ENCODE measurements at regions not wholly inside any gene's neighbourhood (a gene's known extent, or its start where the extent isn't known, plus 50 kb on each side); places are given as distances from the start of the nearest gene placed in this dataset.
A peak's percentile ranks its signal among the peaks of the same experiment; 100 is the strongest.

- DNase-seq = no peak
Observed at GRCh38 chr11:119520400-119520799, 97.4 kb upstream of the THY1 start.

- DNase-seq = no peak
Observed at GRCh38 chr11:119519796-119520195, 96.8 kb upstream of the THY1 start.

GRCh38 chr11:119518746-119519730 lies 96.1 kb upstream of the THY1 start:
- DNase-seq = peak; percentile 19 to 23

- no peak for DNase-seq
Observed at GRCh38 chr11:119515771-119516400, 92.9 kb upstream of the THY1 start.

GRCh38 chr11:119513806-119514170 lies 90.8 kb upstream of the THY1 start:
- DNase-seq = no peak

- no peak for DNase-seq
Observed at GRCh38 chr11:119513131-119513805, 90.3 kb upstream of the THY1 start.

GRCh38 chr11:119512369-119512768 lies 89.4 kb upstream of the THY1 start:
- no peak for DNase-seq

GRCh38 chr11:119511614-119512306 lies 88.8 kb upstream of the THY1 start:
- no peak for DNase-seq

- peak; percentile 35 to 52 for DNase-seq
Observed at GRCh38 chr11:119509969-119510401, 87.0 kb upstream of the THY1 start.

GRCh38 chr11:119509282-119509841 lies 86.4 kb upstream of the THY1 start:
- DNase-seq = no peak

GRCh38 chr11:119506436-119506835 lies 83.5 kb upstream of the THY1 start:
- no peak for DNase-seq

- no peak for DNase-seq
Observed at GRCh38 chr11:119505861-119506260, 82.9 kb upstream of the THY1 start.

GRCh38 chr11:119505071-119505470 lies 82.1 kb upstream of the THY1 start:
- no peak for DNase-seq

- DNase-seq = no peak
Observed at GRCh38 chr11:119504371-119504770, 81.4 kb upstream of the THY1 start.

GRCh38 chr11:119501777-119502405 lies 78.9 kb upstream of the THY1 start:
- no peak for DNase-seq

- no peak for DNase-seq
Observed at GRCh38 chr11:119497717-119498116, 74.7 kb upstream of the THY1 start.

GRCh38 chr11:119496997-119497396 lies 74.0 kb upstream of the THY1 start:
- DNase-seq = no peak

- no peak for DNase-seq
Observed at GRCh38 chr11:119496469-119496868, 73.5 kb upstream of the THY1 start.

GRCh38 chr11:119493712-119494111 lies 70.7 kb upstream of the THY1 start:
- DNase-seq = peak; percentile 12 to 13

GRCh38 chr11:119491753-119492510 lies 69.0 kb upstream of the THY1 start:
- DNase-seq = no peak
